ENCODE measurements at regions not wholly inside any gene's neighbourhood (a gene's known extent, or its start where the extent isn't known, plus 50 kb on each side); places are given as distances from the start of the nearest gene placed in this dataset.

DNA sequence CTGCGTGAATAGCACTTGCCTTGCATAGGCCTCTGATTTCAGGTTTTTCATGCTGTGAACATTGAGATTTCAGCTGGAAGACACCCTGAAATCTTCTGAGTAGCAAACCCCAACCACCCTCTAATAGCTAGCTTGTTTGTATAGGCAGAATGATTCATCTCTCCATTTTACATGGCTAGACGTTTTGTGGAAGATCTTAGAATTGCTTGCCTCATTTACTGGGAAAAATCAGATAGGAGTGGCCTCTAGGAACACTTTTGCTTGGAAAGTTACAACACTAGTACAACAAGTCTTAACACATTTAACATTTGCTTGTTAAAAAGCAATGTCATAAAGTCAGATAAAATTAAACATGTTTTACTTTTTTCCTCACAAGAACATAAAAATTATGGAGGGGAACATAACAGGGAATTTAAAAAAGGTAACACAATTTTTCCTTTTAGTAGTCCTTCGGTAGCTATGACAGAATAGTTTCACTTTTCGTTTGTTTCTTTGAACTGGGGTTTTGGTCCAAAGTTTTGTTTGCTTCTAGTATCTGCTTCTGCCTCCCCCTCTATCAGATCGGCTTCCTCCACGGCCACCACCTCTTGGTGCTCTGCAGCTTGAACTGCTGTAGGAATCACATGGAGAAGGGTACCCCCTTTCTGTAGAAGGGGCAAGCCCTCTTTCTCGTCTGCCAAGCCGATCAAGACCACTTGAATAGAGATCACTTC is 102.2 kb upstream of the PTCHD4 start:
- Histone ChIP-seq H3K4me1 (no peaks in the 10 kb centered on the region), H3K27me3 (no peaks in the 10 kb centered on the region), H3K9me3 (no peaks in the 10 kb centered on the region), H3K4me3 (ENCODE audit: low read depth, low read length) (no peak overlapping the region), H3K36me3 (no peaks in the 10 kb centered on the region)
- TF ChIP-seq, protein P1, sequence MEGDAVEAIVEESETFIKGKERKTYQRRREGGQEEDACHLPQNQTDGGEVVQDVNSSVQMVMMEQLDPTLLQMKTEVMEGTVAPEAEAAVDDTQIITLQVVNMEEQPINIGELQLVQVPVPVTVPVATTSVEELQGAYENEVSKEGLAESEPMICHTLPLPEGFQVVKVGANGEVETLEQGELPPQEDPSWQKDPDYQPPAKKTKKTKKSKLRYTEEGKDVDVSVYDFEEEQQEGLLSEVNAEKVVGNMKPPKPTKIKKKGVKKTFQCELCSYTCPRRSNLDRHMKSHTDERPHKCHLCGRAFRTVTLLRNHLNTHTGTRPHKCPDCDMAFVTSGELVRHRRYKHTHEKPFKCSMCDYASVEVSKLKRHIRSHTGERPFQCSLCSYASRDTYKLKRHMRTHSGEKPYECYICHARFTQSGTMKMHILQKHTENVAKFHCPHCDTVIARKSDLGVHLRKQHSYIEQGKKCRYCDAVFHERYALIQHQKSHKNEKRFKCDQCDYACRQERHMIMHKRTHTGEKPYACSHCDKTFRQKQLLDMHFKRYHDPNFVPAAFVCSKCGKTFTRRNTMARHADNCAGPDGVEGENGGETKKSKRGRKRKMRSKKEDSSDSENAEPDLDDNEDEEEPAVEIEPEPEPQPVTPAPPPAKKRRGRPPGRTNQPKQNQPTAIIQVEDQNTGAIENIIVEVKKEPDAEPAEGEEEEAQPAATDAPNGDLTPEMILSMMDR (IDR thresholded peaks at IDR 0.05; ENCODE audit: low read depth, low read length): no peak
- no peak for DNase-seq

DNA sequence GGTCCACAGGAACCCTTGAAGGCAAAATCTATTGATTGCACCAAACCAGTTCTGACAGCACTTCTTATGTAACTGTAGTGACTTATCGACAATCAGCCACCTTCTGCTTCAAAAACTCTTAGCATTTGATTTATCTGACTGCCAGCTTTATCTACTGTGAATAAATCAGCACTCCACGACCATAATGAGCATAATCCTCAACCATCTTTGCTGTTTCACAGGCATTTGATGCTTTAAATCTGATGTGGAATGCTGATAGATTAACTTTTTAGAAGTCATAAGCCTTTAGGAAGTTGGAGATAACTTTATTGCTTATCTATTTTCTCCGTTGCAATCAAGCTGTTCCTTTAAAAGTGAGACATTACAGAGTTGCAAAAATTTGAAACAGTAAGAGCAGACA is 101.5 kb upstream of the PTCHD4 start:
- no peak for DNase-seq
- TF ChIP-seq, protein P1 (IDR thresholded peaks at IDR 0.05; ENCODE audit: low read depth, low read length): no peak
- Histone ChIP-seq H3K4me1 (no peaks in the 10 kb centered on the region), H3K27me3 (no peaks in the 10 kb centered on the region), H3K9me3 (no peaks in the 10 kb centered on the region), H3K4me3 (ENCODE audit: low read depth, low read length) (no peak overlapping the region), H3K36me3 (no peaks in the 10 kb centered on the region)

DNA sequence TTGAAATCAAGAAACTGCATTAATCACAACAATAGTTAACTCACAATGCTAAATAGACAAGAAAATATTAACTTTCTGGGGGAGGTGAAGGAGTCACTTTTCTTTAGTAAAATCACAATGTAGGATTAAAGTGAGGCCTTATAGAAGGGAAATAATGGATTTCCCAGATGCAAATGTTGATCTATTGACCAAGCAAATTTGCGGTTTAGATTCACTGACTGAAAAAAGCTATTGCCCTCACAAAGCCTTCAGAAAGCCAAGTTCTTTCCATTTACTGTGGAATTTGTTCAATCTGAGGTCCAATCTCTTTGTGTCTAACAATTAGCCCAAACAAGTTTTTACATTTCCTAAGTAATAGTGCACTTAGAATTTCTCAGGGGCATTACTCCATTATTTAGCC is 95.1 kb upstream of the PTCHD4 start:
- Histone ChIP-seq H3K4me1 (no peaks in the 10 kb centered on the region), H3K27me3 (no peaks in the 10 kb centered on the region), H3K4me3 (ENCODE audit: low read depth, low read length) (no peak overlapping the region), H3K9me3 (no peaks in the 10 kb centered on the region), H3K36me3 (no peaks in the 10 kb centered on the region)
- no peak for DNase-seq
- TF ChIP-seq, protein P1 (IDR thresholded peaks at IDR 0.05; ENCODE audit: low read depth, low read length): no peak

DNA sequence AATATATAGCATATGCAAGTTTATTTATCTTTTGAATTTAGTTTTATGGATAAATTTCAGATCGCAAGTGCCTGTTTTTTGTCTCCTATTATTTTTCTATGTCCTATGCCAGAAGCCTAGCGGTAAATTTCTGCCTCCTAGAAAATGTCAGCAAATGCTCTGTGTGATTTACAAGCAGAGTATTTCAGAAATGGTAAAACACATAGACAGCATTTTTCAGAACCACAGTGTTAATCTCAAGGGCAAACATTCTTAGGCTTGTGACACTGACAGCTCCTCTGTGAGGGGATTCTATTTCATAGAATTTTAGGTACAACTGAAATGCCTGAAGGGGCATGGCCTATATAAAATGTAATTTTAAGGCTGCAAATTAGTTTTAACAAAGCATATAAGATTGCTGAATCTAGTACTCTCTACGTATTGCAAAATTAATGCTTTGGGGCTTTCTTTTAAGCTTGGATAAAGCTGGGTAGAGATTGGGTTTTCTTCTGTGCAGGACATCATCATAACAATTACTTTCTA is 89.9 kb upstream of the PTCHD4 start:
- no peak for DNase-seq
- TF ChIP-seq, protein P1 (IDR thresholded peaks at IDR 0.05; ENCODE audit: low read depth, low read length): no peak
- Histone ChIP-seq H3K4me1 (no peaks in the 10 kb centered on the region), H3K36me3 (no peaks in the 10 kb centered on the region), H3K4me3 (ENCODE audit: low read depth, low read length) (no peak overlapping the region), H3K9me3 (no peaks in the 10 kb centered on the region), H3K27me3 (no peaks in the 10 kb centered on the region)

DNA sequence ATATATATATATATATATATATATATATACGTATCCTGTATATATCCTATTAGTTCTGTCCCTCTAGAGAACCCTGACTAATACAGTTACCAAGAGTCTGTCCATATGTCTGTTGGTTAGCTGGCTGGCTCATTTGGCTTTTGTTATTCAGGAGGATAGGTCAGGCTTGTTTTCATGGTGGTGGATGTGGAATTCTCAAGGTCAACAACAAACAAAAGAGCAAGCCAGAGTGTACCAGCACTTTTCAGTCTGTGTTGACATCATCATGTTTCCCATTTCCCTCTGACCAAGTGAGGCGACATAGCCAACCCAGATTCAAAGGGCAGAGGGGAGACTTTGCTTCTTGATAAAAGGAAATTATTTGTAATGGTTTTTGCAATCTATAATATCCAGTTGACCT is 88.5 kb upstream of the PTCHD4 start:
- DNase-seq: no peak
- no peaks in the 10 kb centered on the region; the same call in 1 of the 2 replicates for H3K9me3 ChIP-seq
- H3K4me3 ChIP-seq (ENCODE audit: low read depth, low read length): no peak overlapping the region
- no peaks in the 10 kb centered on the region for H3K36me3 ChIP-seq
- no peaks in the 10 kb centered on the region for H3K4me1 ChIP-seq
- H3K27me3 ChIP-seq: no peaks in the 10 kb centered on the region
- TF ChIP-seq, protein P1 (IDR thresholded peaks at IDR 0.05; ENCODE audit: low read depth, low read length): no peak

DNA sequence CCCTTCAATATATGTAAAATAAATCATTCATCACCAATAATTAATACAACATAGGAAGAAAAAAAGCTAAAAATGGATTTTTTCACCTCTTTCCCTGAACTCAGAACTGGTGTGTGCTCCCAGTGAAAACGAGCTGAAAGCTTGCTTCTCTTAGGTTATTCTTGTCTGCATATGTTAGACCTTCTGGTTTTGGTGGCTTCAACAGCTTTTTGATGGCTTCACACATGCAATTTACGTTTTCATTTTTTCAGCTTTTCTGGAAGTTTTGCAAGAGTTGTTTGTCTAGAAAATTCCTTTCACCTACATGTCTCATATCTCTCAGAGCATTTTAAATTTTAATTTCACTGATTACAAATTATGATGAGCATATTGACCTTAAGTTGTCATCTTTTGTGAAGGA is 86.9 kb upstream of the PTCHD4 start:
- Histone ChIP-seq H3K9me3 (no peaks in the 10 kb centered on the region; the same call in 1 of the 2 replicates), H3K27me3 (no peaks in the 10 kb centered on the region), H3K36me3 (no peaks in the 10 kb centered on the region), H3K4me3 (ENCODE audit: low read depth, low read length) (no peak overlapping the region), H3K4me1 (no peaks in the 10 kb centered on the region)
- TF ChIP-seq, protein P1 (IDR thresholded peaks at IDR 0.05; ENCODE audit: low read depth, low read length): no peak
- DNase-seq: no peak
